ENCODE measurements at regions not wholly inside any gene's neighbourhood (a gene's known extent, or its start where the extent isn't known, plus 50 kb on each side); places are given as distances from the start of the nearest gene placed in this dataset.

GRCh38 chr17:36730095-36730808, 128.9 kb downstream of the MRM1 start:
- TF ChIP-seq CTCF (IDR thresholded peaks at IDR 0.05; ENCODE audit: low read depth, low read length) = no peak
- no peak for TF ChIP-seq POLR2A (IDR thresholded peaks at IDR 0.05; ENCODE audit: extremely low read depth, insufficient read length)
- no peak for TF ChIP-seq MAX (IDR thresholded peaks at IDR 0.05; ENCODE audit: low read depth, low read length)

All from NB4 (cell line).